Esophagus muscularis mucosa (tissue), 4 donors: ENCODE measurements at regions not wholly inside any gene's neighbourhood (a gene's known extent, or its start where the extent isn't known, plus 50 kb on each side); places are given as distances from the start of the nearest gene placed in this dataset.

ENCODE experiments used
- CTCF ChIP-seq, 3 experiments: fragments of 200-600 bp in 2 of 3; fragments of 450-650 bp in 1 of 3; sonication (generic) in 2 of 3; IDR thresholded peaks; one replicate each; pipeline ENCODE4 v1.5.1; 2017 to 2019; ENCODE audit warnings: antibody characterized with exemption in 3 of 3, mild to moderate bottlenecking in 2 of 3, moderate library complexity in 1 of 3
- EP300 ChIP-seq: sonication (generic); formaldehyde crosslinking; IDR thresholded peaks from one replicate; pipeline ENCODE4 v1.6.1; 2017; ENCODE audit warnings: antibody characterized with exemption
- POLR2A ChIP-seq: fragments of 450-650 bp; IDR thresholded peaks from one replicate; pipeline ENCODE4 v1.6.1; 2017; ENCODE audit warnings: antibody characterized with exemption, moderate library complexity, mild to moderate bottlenecking, low read depth
- POLR2AphosphoS5 ChIP-seq, 2 donors: sonication (generic); formaldehyde crosslinking; IDR thresholded peaks; one replicate each; pipeline ENCODE4 v1.6.1; 2017; ENCODE audit warnings: antibody characterized with exemption in 2 of 2

- TF ChIP-seq CTCF (IDR thresholded peaks at IDR 0.05), result no peak
- no peak for TF ChIP-seq POLR2AphosphoS5 (IDR thresholded peaks at IDR 0.05)
- TF ChIP-seq POLR2A, result no peak
- no peak for TF ChIP-seq EP300
Observed at GRCh38 chr16:86661706-86662105, 83.4 kb downstream of the FOXL1 start.
